ENCODE measurements at regions not wholly inside any gene's neighbourhood (a gene's known extent, or its start where the extent isn't known, plus 50 kb on each side); places are given as distances from the start of the nearest gene placed in this dataset.
A peak's percentile ranks its signal among the peaks of the same experiment; 100 is the strongest.

DNA sequence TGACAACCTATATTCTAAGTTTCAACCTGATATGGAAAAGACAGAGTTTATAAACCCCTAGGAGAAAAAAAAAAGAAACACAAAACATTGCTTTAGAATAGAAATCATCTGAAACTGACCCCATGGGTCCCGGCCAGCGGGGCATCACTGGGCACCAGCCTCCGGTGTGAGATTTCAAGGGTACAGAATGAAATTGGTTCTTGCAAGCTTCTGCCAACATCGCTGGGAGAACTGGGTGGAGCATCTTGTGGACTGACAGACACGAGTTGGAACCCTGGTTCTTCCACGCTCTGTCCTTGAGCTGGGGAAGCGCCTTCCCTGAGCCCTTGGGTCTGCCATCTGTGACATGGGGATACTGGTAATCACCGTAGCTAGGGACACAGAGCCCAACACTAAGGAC, 173.6 kb downstream of the PHETA1 start:
- no peak for TF ChIP-seq BACH1 (IDR thresholded peaks at IDR 0.05; ENCODE audit: low read length)
- H3K36me3 ChIP-seq (ENCODE audit: control insufficient read depth in 2 of 4, insufficient read depth in 4 of 4, low read length in 3 of 4): no peaks in the 10 kb centered on the region
- H2BK5ac ChIP-seq (ENCODE audit: low read depth, low read length): no peak overlapping the region
- H3K27ac ChIP-seq (ENCODE audit: low read depth, low read length): no peak overlapping the region
- H3K79me1 ChIP-seq (ENCODE audit: low read depth, low read length): no peaks in the 10 kb centered on the region; the same call in none of the 2 replicates
- no peaks in the 10 kb centered on the region for H3K9me3 ChIP-seq (ENCODE audit: insufficient read depth in 2 of 2, low read depth in 1 of 2, low read length in 1 of 2)
- peak overlapping the region; percentile 43 for H3K14ac ChIP-seq (ENCODE audit: insufficient read length)
- no peaks in the 10 kb centered on the region for H3K27me3 ChIP-seq (replicated peaks in 1 of 4; ENCODE audit: control insufficient read depth in 3 of 4, extremely low read depth in 1 of 4, insufficient read depth in 3 of 4, low read length in 3 of 4)
- no peak overlapping the region for H4K91ac ChIP-seq (replicated peaks; ENCODE audit: insufficient read length, low read length)
- H2BK120ac ChIP-seq (replicated peaks; ENCODE audit: low read depth, low read length): no peak overlapping the region
- no peak overlapping the region for H2AK5ac ChIP-seq (ENCODE audit: low read depth, low read length)
- no peak overlapping the region for H2BK12ac ChIP-seq (ENCODE audit: low read depth, low read length)
- no peak overlapping the region for H3K4me3 ChIP-seq (ENCODE audit: extremely low read depth in 1 of 4, insufficient read depth in 2 of 4, low read depth in 3 of 4, low read length in 4 of 4)
- no peak for FAIRE-seq
- ChIA-PET CTCF (ENCODE audit: partially characterized antibody) (interaction anchor here (0.9 kb wide), 1 partner anchor 48 kb away, joined by 3 read pairs; no protein-coding TSS in a partner anchor), POLR2A (ENCODE audit: partially characterized antibody) (no interaction called here)
- H3K4ac ChIP-seq (replicated peaks; ENCODE audit: insufficient read length, low read depth, low read length): no peak overlapping the region
- no peaks in the 10 kb centered on the region; a peak in 1 of 4 replicates for H3K79me2 ChIP-seq (ENCODE audit: control insufficient read depth in 1 of 2, insufficient read depth in 2 of 2, low read length in 2 of 2)
- H4K20me1 ChIP-seq (replicated peaks in 1 of 2; ENCODE audit: control insufficient read depth in 1 of 2, insufficient read depth in 2 of 2, low read length in 2 of 2): peaks cover 0 to 3% of the 10 kb centered on the region in 2 experiments
- H3K56ac ChIP-seq (replicated peaks; ENCODE audit: insufficient read length, low read depth, low read length): no peak overlapping the region
- H2BK20ac ChIP-seq (ENCODE audit: low read length): no peak overlapping the region
- H3K4me2 ChIP-seq (ENCODE audit: insufficient read depth in 1 of 2, low read depth in 2 of 2, low read length in 2 of 2): no peak overlapping the region
- H3K4me1 ChIP-seq (replicated peaks in 1 of 4; ENCODE audit: control insufficient read depth in 3 of 4, insufficient read depth in 4 of 4, low read length in 3 of 4): peaks cover 3 to 17% (median 12%) of the 10 kb centered on the region in 4 experiments
- no peak overlapping the region for H3K9ac ChIP-seq (replicated peaks in 1 of 4; ENCODE audit: extremely low read depth in 1 of 4, low read depth in 3 of 4, low read length in 3 of 4)
- no peak overlapping the region for H2AFZ ChIP-seq (ENCODE audit: low read length)
- no peak overlapping the region for H4K5ac ChIP-seq (ENCODE audit: insufficient read length, low read depth, low read length)
- DNase-seq (ENCODE audit: low read depth in 1 of 2, low spot score in 2 of 2): no peak
- H4K8ac ChIP-seq (ENCODE audit: extremely low read depth, insufficient read depth, low read length): no peak overlapping the region
- no peak overlapping the region for H3K18ac ChIP-seq (ENCODE audit: extremely low read depth, low read length)
- no peaks in the 10 kb centered on the region for H3K23me2 ChIP-seq (ENCODE audit: low read depth, low read length)
- no peak overlapping the region for H3K23ac ChIP-seq (ENCODE audit: insufficient read length)
- no peak overlapping the region for H2BK15ac ChIP-seq (ENCODE audit: low read length)
- 92% methylated on average over 8 of the region's 8 CpGs; no CpG with 5 or more reads in 1 of the 2 experiments for WGBS, 2 experiments (ENCODE audit: extremely low coverage in 1 of 2, insufficient coverage in 1 of 2, insufficient read length in 1 of 2, insufficient replicate concordance in 2 of 2, low coverage in 1 of 2, low lambda C conversion rate in 2 of 2, missing lambda C conversion rate in 1 of 2)
